ENCODE measurements at regions not wholly inside any gene's neighbourhood (a gene's known extent, or its start where the extent isn't known, plus 50 kb on each side); places are given as distances from the start of the nearest gene placed in this dataset.

- TF ChIP-seq POLR2A (IDR thresholded peaks at IDR 0.05; ENCODE audit: extremely low read depth, insufficient read length) (no peak), CTCF (IDR thresholded peaks at IDR 0.05; ENCODE audit: low read depth, low read length) (no peak), MAX (IDR thresholded peaks at IDR 0.05; ENCODE audit: low read depth, low read length) (no peak)
Measured at GRCh38 chr14:83309833-83310232, 1776.2 kb upstream of the SEL1L start.

Data from NB4 (cell line).